Osteocyte (in vitro differentiated cells): ENCODE measurements at regions not wholly inside any gene's neighbourhood (a gene's known extent, or its start where the extent isn't known, plus 50 kb on each side); places are given as distances from the start of the nearest gene placed in this dataset.

Source experiments
- DNase-seq: peaks from one replicate; pipeline ENCODE4 v3.0.0; 2021; ENCODE audit warnings: mixed read lengths; ENCODE audit not compliant: unreplicated experiment; ENCODE audit errors: extremely low spot score
- H3K27ac Mint-ChIP-seq: one replicate; pipeline ENCODE4 v1.8.0; 2021; ENCODE audit warnings: mild to moderate bottlenecking, mixed read lengths; ENCODE audit not compliant: unreplicated experiment
- H3K27me3 Mint-ChIP-seq: one replicate; pipeline ENCODE4 v1.8.0; 2021; ENCODE audit warnings: mixed read lengths; ENCODE audit not compliant: unreplicated experiment
- H3K36me3 Mint-ChIP-seq: one replicate; pipeline ENCODE4 v1.8.0; 2021; ENCODE audit warnings: mixed read lengths; ENCODE audit not compliant: unreplicated experiment
- H3K4me1 Mint-ChIP-seq: one replicate; pipeline ENCODE4 v1.8.0; 2021; ENCODE audit warnings: mixed read lengths; ENCODE audit not compliant: unreplicated experiment
- H3K4me3 Mint-ChIP-seq: one replicate; pipeline ENCODE4 v1.8.0; 2021; ENCODE audit warnings: mild to moderate bottlenecking, moderate library complexity, mixed read lengths; ENCODE audit not compliant: unreplicated experiment
- H3K9me3 Mint-ChIP-seq: one replicate; pipeline ENCODE4 v1.8.0; 2021; ENCODE audit warnings: mixed read lengths; ENCODE audit not compliant: unreplicated experiment
- CTCF ChIP-seq: fragments of 200-600 bp; sonication (generic); IDR thresholded peaks from 2 replicates; pipeline ENCODE4 v1.5.0; 2021; ENCODE audit warnings: antibody characterized with exemption, mild to moderate bottlenecking, moderate library complexity

GRCh38 chr13:20351281-20352022 is 119.3 kb upstream of the GJB6 start:
- Mint-ChIP-seq H3K27ac (no peak overlapping the region), H3K36me3 (no peaks in the 10 kb centered on the region), H3K4me3 (no peak overlapping the region), H3K27me3 (peaks cover 10% of the 10 kb centered on the region), H3K9me3 (no peaks in the 10 kb centered on the region), H3K4me1 (no peaks in the 10 kb centered on the region)
- TF ChIP-seq CTCF: no peak
- no peak for DNase-seq

GRCh38 chr13:20350819-20351218 is 118.7 kb upstream of the GJB6 start:
- no peak for TF ChIP-seq CTCF
- Mint-ChIP-seq H3K4me1 (no peaks in the 10 kb centered on the region), H3K4me3 (no peak overlapping the region), H3K27ac (no peak overlapping the region), H3K9me3 (no peaks in the 10 kb centered on the region), H3K27me3 (peaks cover 13% of the 10 kb centered on the region), H3K36me3 (no peaks in the 10 kb centered on the region)
- no peak for DNase-seq

- TF ChIP-seq CTCF: no peak
- Mint-ChIP-seq H3K4me1 (no peaks in the 10 kb centered on the region), H3K4me3 (no peak overlapping the region), H3K9me3 (no peaks in the 10 kb centered on the region), H3K27me3 (peaks cover 13% of the 10 kb centered on the region), H3K36me3 (no peaks in the 10 kb centered on the region), H3K27ac (no peak overlapping the region)
- DNase-seq: no peak
These were observed 118.3 kb upstream of the GJB6 start for GRCh38 chr13:20350382-20350763.

- H3K4me3 Mint-ChIP-seq: no peak overlapping the region
- no peaks in the 10 kb centered on the region for H3K4me1 Mint-ChIP-seq
- H3K36me3 Mint-ChIP-seq: no peaks in the 10 kb centered on the region
- H3K27ac Mint-ChIP-seq: no peak overlapping the region
- H3K27me3 Mint-ChIP-seq: peaks cover 13% of the 10 kb centered on the region
- no peak for TF ChIP-seq CTCF
- no peak for DNase-seq
- H3K9me3 Mint-ChIP-seq: no peaks in the 10 kb centered on the region
These were observed 117.7 kb upstream of the GJB6 start for GRCh38 chr13:20349564-20350381.
